GM23338 (cell line): ENCODE measurements at regions not wholly inside any gene's neighbourhood (a gene's known extent, or its start where the extent isn't known, plus 50 kb on each side); places are given as distances from the start of the nearest gene placed in this dataset.

ENCODE experiments used
- CREB1 ChIP-seq: fragments of 250-450 bp; sonication (Bioruptor Pico); IDR thresholded peaks from 2 replicates; pipeline ENCODE4 v1.5.0; 2020; ENCODE audit warnings: low read depth, mild to moderate bottlenecking, moderate library complexity
- CTCF ChIP-seq, 2 experiments: fragments of 200-600 bp in 1 of 2; sonication (generic) in 1 of 2; conservative IDR thresholded peaks; 2 replicates each; pipeline versions ENCODE4 v1.5.1 to v1.6.1; 2016 to 2017; ENCODE audit warnings: antibody characterized with exemption in 2 of 2, low read depth in 2 of 2, mild to moderate bottlenecking in 2 of 2, moderate library complexity in 1 of 2
- ETS1 ChIP-seq: IDR thresholded peaks from 2 replicates; pipeline ENCODE4 v1.6.1; 2016; ENCODE audit warnings: antibody characterized with exemption
- EZH2 ChIP-seq: fragments of 200-600 bp; sonication (generic); IDR thresholded peaks from one replicate; pipeline ENCODE4 v1.8.0; 2017; ENCODE audit warnings: antibody characterized with exemption, mild to moderate bottlenecking, low read depth; ENCODE audit not compliant: unreplicated experiment
- EZH2phosphoT487 ChIP-seq: fragments of 200-600 bp; sonication (generic); IDR thresholded peaks from one replicate; pipeline ENCODE4 v1.8.1; 2018; ENCODE audit warnings: antibody characterized with exemption; ENCODE audit not compliant: unreplicated experiment
- JUNB ChIP-seq: IDR thresholded peaks from one replicate; pipeline ENCODE4 v1.6.1; 2016; ENCODE audit warnings: antibody characterized with exemption; ENCODE audit not compliant: unreplicated experiment
- NANOG ChIP-seq: IDR thresholded peaks from 2 replicates; pipeline ENCODE4 v1.6.1; 2016; ENCODE audit warnings: antibody characterized with exemption, borderline replicate concordance
- POLR2AphosphoS5 ChIP-seq: IDR thresholded peaks from 2 replicates; pipeline ENCODE4 v1.6.1; 2016; ENCODE audit warnings: antibody characterized with exemption, low read depth
- REST ChIP-seq: IDR thresholded peaks from one replicate; pipeline ENCODE4 v1.6.1; 2018; ENCODE audit warnings: antibody characterized with exemption; ENCODE audit not compliant: unreplicated experiment
- STAT1 ChIP-seq: IDR thresholded peaks from one replicate; pipeline ENCODE4 v1.6.1; 2016; ENCODE audit warnings: antibody characterized with exemption; ENCODE audit not compliant: unreplicated experiment

GRCh38 chr4:123699880-123700771 lies 303.5 kb downstream of the SPRY1 start:
- TF ChIP-seq JUNB, result no peak
- no peak for TF ChIP-seq CTCF (conservative IDR thresholded peaks at IDR 0.05; ENCODE audit: low read depth in 2 of 2)
- no peak for TF ChIP-seq CREB1 (CRISPR knock-in tag)
- no peak for TF ChIP-seq EZH2
- no peak for TF ChIP-seq POLR2AphosphoS5
- no peak for TF ChIP-seq ETS1
- no peak for TF ChIP-seq STAT1
- no peak for TF ChIP-seq EZH2phosphoT487
- no peak for TF ChIP-seq REST
- TF ChIP-seq NANOG, result no peak
